ENCODE measurements at regions not wholly inside any gene's neighbourhood (a gene's known extent, or its start where the extent isn't known, plus 50 kb on each side); places are given as distances from the start of the nearest gene placed in this dataset.

DNA sequence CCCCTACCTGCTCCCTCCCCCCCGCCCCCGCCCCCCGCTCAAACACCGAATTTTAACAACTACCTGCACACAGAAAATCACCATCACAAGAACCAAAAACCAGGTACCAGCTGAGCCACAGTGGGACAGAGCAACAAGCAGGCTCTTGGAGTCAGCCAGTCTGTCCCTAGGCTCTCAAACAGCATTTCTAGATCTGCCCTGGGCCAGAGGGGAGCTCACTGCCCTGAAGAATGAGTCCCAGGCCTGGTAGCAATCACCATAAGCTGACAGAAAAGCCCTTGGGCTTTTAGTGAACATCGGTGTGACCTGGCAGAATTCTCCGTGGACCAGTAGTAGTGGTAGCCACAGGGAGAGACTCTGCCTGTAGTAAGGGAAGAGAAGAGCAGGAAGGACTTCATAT, 58.3 kb downstream of the C11orf87 start:
- Mint-ChIP-seq H3K4me1 (ENCODE audit: unreplicated experiment) (no peaks in the 10 kb centered on the region), H3K9me3 (ENCODE audit: unreplicated experiment) (no peaks in the 10 kb centered on the region), H3K27me3 (ENCODE audit: unreplicated experiment) (no peaks in the 10 kb centered on the region), H3K4me3 (ENCODE audit: unreplicated experiment) (no peak overlapping the region), H3K27ac (ENCODE audit: unreplicated experiment) (no peak overlapping the region), H3K36me3 (ENCODE audit: low read depth, unreplicated experiment) (no peaks in the 10 kb centered on the region)
- no peak for DNase-seq (ENCODE audit: low spot score)
- TF ChIP-seq, protein P1, sequence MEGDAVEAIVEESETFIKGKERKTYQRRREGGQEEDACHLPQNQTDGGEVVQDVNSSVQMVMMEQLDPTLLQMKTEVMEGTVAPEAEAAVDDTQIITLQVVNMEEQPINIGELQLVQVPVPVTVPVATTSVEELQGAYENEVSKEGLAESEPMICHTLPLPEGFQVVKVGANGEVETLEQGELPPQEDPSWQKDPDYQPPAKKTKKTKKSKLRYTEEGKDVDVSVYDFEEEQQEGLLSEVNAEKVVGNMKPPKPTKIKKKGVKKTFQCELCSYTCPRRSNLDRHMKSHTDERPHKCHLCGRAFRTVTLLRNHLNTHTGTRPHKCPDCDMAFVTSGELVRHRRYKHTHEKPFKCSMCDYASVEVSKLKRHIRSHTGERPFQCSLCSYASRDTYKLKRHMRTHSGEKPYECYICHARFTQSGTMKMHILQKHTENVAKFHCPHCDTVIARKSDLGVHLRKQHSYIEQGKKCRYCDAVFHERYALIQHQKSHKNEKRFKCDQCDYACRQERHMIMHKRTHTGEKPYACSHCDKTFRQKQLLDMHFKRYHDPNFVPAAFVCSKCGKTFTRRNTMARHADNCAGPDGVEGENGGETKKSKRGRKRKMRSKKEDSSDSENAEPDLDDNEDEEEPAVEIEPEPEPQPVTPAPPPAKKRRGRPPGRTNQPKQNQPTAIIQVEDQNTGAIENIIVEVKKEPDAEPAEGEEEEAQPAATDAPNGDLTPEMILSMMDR (IDR thresholded peaks at IDR 0.05; ENCODE audit: unreplicated experiment), result no peak

DNA sequence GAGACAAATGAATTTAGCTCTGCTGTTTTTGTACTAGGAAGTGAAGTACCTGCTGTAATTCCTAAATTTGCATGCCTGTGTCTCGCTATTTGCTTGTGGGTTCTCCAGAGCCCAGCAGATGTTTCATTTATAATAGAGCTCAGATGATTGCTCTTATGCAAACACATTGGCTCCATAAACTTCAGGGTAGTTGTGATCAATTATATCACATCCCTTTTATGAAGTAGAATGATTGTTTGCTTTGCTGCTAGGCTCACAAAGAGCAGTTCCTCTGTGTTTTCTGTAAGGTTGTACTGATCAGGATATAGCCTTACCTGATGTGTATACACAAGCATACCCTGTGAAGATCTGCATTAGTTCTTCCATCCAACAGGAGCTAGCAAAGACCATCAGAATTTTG, 64.1 kb downstream of the C11orf87 start:
- Mint-ChIP-seq H3K4me3 (ENCODE audit: unreplicated experiment) (no peak overlapping the region), H3K27me3 (ENCODE audit: unreplicated experiment) (no peaks in the 10 kb centered on the region), H3K4me1 (ENCODE audit: unreplicated experiment) (no peaks in the 10 kb centered on the region), H3K9me3 (ENCODE audit: unreplicated experiment) (no peaks in the 10 kb centered on the region), H3K27ac (ENCODE audit: unreplicated experiment) (no peak overlapping the region), H3K36me3 (ENCODE audit: low read depth, unreplicated experiment) (no peaks in the 10 kb centered on the region)
- no peak for DNase-seq (ENCODE audit: low spot score)
- TF ChIP-seq, protein P1 (IDR thresholded peaks at IDR 0.05; ENCODE audit: unreplicated experiment), result no peak

DNA sequence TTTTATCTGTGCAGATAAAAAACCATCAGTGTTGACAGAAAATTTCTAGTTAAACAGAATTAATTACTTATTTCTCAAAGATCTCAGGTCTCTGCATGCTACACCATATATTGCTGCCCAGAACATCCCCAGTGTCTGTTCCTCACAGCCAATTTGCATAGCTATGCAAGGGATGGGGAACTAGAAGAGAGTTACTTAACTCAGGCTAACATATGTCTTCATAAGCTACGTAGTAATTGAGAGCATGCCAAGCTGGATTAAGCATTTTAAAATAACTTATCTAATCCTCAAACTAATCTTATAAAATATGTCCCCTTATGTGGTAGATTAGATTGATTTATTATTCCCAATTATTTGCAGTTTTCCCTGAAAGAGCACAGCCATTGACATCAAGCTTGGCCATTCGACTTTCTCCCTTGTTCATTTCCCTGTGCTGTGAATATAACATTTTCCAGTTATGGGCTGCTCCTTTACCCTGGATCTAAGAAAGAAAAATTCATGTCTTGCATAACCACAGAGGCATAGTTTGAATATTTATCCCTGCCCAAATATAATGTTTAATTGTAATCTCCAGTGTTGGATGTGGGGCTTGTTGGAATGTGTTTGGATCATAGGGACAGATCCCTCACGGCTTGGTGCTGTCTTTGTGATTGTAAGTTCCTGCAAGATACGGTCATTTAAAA, 69.1 kb downstream of the C11orf87 start:
- TF ChIP-seq, protein P1 (IDR thresholded peaks at IDR 0.05; ENCODE audit: unreplicated experiment), result no peak
- Mint-ChIP-seq H3K36me3 (ENCODE audit: low read depth, unreplicated experiment) (no peaks in the 10 kb centered on the region), H3K27me3 (ENCODE audit: unreplicated experiment) (no peaks in the 10 kb centered on the region), H3K27ac (ENCODE audit: unreplicated experiment) (no peak overlapping the region), H3K9me3 (ENCODE audit: unreplicated experiment) (no peaks in the 10 kb centered on the region), H3K4me1 (ENCODE audit: unreplicated experiment) (no peaks in the 10 kb centered on the region), H3K4me3 (ENCODE audit: unreplicated experiment) (no peak overlapping the region)
- DNase-seq (ENCODE audit: low spot score), result no peak

DNA sequence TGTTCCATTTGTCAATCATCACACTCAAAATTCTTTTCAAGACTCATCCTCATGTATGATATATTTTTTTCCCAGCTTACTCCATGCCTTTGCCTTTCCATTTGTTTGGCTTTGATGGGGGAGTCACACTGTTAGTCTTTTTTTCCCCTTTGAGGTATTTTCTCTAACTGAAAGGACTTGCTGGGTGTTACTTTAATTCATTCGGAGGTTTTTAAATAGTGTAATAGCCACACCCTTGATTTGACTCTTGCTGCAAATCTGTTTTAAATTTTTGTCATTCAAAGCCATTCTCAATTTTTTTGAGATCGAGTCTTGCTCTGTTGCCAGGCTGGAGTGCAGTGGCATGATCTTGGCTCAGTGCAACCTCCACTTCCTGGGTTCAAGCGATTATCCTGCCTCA, 84.1 kb downstream of the C11orf87 start:
- Mint-ChIP-seq H3K27ac (ENCODE audit: unreplicated experiment) (no peak overlapping the region), H3K4me3 (ENCODE audit: unreplicated experiment) (no peak overlapping the region), H3K4me1 (ENCODE audit: unreplicated experiment) (peaks cover 17% of the 10 kb centered on the region), H3K9me3 (ENCODE audit: unreplicated experiment) (no peaks in the 10 kb centered on the region), H3K36me3 (ENCODE audit: low read depth, unreplicated experiment) (no peaks in the 10 kb centered on the region), H3K27me3 (ENCODE audit: unreplicated experiment) (peaks cover 2% of the 10 kb centered on the region)
- TF ChIP-seq, protein P1 (IDR thresholded peaks at IDR 0.05; ENCODE audit: unreplicated experiment), result no peak
- no peak for DNase-seq (ENCODE audit: low spot score)

DNA sequence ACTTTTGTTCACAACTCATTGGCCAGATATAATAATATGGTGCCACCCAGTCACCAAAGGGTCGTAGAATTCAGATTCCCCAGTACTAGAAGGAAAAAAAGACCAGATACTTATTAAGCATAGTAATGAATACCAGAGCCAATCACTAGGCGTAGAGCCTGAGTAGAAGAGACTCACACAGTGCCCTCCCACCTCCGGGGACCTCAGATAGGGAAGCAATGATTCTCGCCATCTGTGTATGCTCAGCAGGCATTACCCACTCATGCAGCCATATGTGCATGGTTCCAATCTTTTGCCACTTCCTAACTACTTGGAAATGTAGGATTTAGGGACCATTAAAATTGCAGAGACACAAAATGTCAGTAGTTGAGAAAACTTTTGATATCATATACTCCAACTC, 85.3 kb downstream of the C11orf87 start:
- TF ChIP-seq, protein P1 (IDR thresholded peaks at IDR 0.05; ENCODE audit: unreplicated experiment), result no peak
- Mint-ChIP-seq H3K27ac (ENCODE audit: unreplicated experiment) (no peak overlapping the region), H3K4me1 (ENCODE audit: unreplicated experiment) (peaks cover 17% of the 10 kb centered on the region), H3K9me3 (ENCODE audit: unreplicated experiment) (no peaks in the 10 kb centered on the region), H3K27me3 (ENCODE audit: unreplicated experiment) (peaks cover 2% of the 10 kb centered on the region), H3K4me3 (ENCODE audit: unreplicated experiment) (no peak overlapping the region), H3K36me3 (ENCODE audit: low read depth, unreplicated experiment) (no peaks in the 10 kb centered on the region)
- no peak for DNase-seq (ENCODE audit: low spot score)
